K562 (cell line): ENCODE measurements at regions not wholly inside any gene's neighbourhood (a gene's known extent, or its start where the extent isn't known, plus 50 kb on each side); places are given as distances from the start of the nearest gene placed in this dataset.
A peak's percentile ranks its signal among the peaks of the same experiment; 100 is the strongest.

ENCODE experiments used
- ATF7 ChIP-seq: fragments of 450-650 bp; IDR thresholded peaks from 2 replicates; pipeline ENCODE4 v1.7.1; 2014; ENCODE audit warnings: mild to moderate bottlenecking, moderate library complexity
- HEY1 ChIP-seq: fragments of 250-450 bp; sonication (Bioruptor Pico); IDR thresholded peaks from 2 replicates; pipeline ENCODE4 v1.5.0; 2020; ENCODE audit warnings: mild to moderate bottlenecking, moderate library complexity, borderline replicate concordance
- MTF1 ChIP-seq: fragments of 250-450 bp; sonication (Bioruptor Pico); IDR thresholded peaks from 2 replicates; pipeline ENCODE4 v1.9.0; 2021; ENCODE audit warnings: moderate library complexity, mild to moderate bottlenecking, inconsistent platforms, borderline replicate concordance
- PHF8 ChIP-seq: fragments of 200-600 bp; sonication (generic); IDR thresholded peaks from 2 replicates; pipeline ENCODE4 v1.6.1; 2012; ENCODE audit warnings: mixed run types, mild to moderate bottlenecking, inconsistent platforms, low read length, moderate library complexity, borderline replicate concordance
- POU5F1 ChIP-seq: fragments of 150-350 bp; IDR thresholded peaks from 2 replicates; pipeline ENCODE4 v1.6.1; 2014; ENCODE audit warnings: borderline replicate concordance, low read length, low read depth, mild to moderate bottlenecking; ENCODE audit not compliant: partially characterized antibody
- SMC3 ChIP-seq: conservative IDR thresholded peaks from 2 replicates; pipeline ENCODE4 v1.6.1; 2011; ENCODE audit warnings: low read depth, low read length, improper control_type of control experiment; ENCODE audit not compliant: insufficient read depth
- ZNF224 ChIP-seq: sonication (generic); formaldehyde crosslinking; IDR thresholded peaks from 2 replicates; pipeline ENCODE4 v1.8.0; 2022; ENCODE audit warnings: mild to moderate bottlenecking, missing genetic modification reagents
- ZNF232 ChIP-seq: sonication (generic); formaldehyde crosslinking; IDR thresholded peaks from 2 replicates; pipeline ENCODE4 v1.8.0; 2022; ENCODE audit warnings: mild to moderate bottlenecking, missing genetic modification reagents
- ZNF41 ChIP-seq: fragments of 250-450 bp; sonication (Bioruptor Pico); conservative IDR thresholded peaks from 2 replicates; pipeline ENCODE4 v1.4.0; 2020; ENCODE audit warnings: mild to moderate bottlenecking
- ZNF586 ChIP-seq: fragments of 450-650 bp; formaldehyde crosslinking; conservative IDR thresholded peaks from 2 replicates; pipeline ENCODE4 v1.4.0; 2020; ENCODE audit warnings: mild to moderate bottlenecking, moderate library complexity
- ZNF785 ChIP-seq: fragments of 250-450 bp; sonication (Bioruptor Pico); IDR thresholded peaks from 2 replicates; pipeline ENCODE4 v1.4.0; 2020; ENCODE audit warnings: mild to moderate bottlenecking
- TF ChIP-seq, protein P1 (sequence below): fragments of 250-450 bp; sonication (Bioruptor Pico); IDR thresholded peaks from 2 replicates; pipeline ENCODE4 v1.6.1; 2021; ENCODE audit warnings: mild to moderate bottlenecking
- TF ChIP-seq, protein P2 (sequence below): fragments of 200-800 bp; sonication (Bioruptor generic); IDR thresholded peaks from 2 replicates; pipeline ENCODE4 v1.6.1; 2017; ENCODE audit warnings: missing genetic modification characterization, missing compliant biosample characterization
- TF ChIP-seq, protein P3 (sequence below): fragments of 250-450 bp; sonication (Bioruptor Pico); IDR thresholded peaks from 2 replicates; pipeline ENCODE4 v1.4.0; 2020; ENCODE audit warnings: mild to moderate bottlenecking, moderate library complexity, borderline replicate concordance
- TF ChIP-seq, protein P4 (sequence below): IDR thresholded peaks from 2 replicates; pipeline ENCODE4 v1.6.1; 2012; ENCODE audit warnings: low read depth, low read length, improper control_type of control experiment, borderline replicate concordance

GRCh38 chr6:27059621-27060425, 187.7 kb upstream of the PRSS16 start (continued):
- TF ChIP-seq, protein P1, sequence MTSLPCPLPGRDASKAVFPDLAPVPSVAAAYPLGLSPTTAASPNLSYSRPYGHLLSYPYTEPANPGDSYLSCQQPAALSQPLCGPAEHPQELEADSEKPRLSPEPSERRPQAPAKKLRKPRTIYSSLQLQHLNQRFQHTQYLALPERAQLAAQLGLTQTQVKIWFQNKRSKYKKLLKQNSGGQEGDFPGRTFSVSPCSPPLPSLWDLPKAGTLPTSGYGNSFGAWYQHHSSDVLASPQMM (CRISPR knock-in tag), result no peak
- TF ChIP-seq ZNF224 (CRISPR knock-in tag), result no peak
- TF ChIP-seq ZNF232 (CRISPR knock-in tag), result no peak
- no peak for TF ChIP-seq PHF8
- TF ChIP-seq ZNF785 (CRISPR knock-in tag), result no peak
- TF ChIP-seq ATF7, result no peak
- TF ChIP-seq HEY1, result no peak
- TF ChIP-seq, protein P2, sequence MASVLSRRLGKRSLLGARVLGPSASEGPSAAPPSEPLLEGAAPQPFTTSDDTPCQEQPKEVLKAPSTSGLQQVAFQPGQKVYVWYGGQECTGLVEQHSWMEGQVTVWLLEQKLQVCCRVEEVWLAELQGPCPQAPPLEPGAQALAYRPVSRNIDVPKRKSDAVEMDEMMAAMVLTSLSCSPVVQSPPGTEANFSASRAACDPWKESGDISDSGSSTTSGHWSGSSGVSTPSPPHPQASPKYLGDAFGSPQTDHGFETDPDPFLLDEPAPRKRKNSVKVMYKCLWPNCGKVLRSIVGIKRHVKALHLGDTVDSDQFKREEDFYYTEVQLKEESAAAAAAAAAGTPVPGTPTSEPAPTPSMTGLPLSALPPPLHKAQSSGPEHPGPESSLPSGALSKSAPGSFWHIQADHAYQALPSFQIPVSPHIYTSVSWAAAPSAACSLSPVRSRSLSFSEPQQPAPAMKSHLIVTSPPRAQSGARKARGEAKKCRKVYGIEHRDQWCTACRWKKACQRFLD (CRISPR knock-in tag), result peak; percentile 85
- TF ChIP-seq ZNF586, result no peak
- TF ChIP-seq POU5F1, result no peak
- no peak for TF ChIP-seq SMC3
- TF ChIP-seq ZNF41 (CRISPR knock-in tag), result peak; percentile 89
- TF ChIP-seq MTF1 (CRISPR knock-in tag), result no peak
- TF ChIP-seq, protein P3, sequence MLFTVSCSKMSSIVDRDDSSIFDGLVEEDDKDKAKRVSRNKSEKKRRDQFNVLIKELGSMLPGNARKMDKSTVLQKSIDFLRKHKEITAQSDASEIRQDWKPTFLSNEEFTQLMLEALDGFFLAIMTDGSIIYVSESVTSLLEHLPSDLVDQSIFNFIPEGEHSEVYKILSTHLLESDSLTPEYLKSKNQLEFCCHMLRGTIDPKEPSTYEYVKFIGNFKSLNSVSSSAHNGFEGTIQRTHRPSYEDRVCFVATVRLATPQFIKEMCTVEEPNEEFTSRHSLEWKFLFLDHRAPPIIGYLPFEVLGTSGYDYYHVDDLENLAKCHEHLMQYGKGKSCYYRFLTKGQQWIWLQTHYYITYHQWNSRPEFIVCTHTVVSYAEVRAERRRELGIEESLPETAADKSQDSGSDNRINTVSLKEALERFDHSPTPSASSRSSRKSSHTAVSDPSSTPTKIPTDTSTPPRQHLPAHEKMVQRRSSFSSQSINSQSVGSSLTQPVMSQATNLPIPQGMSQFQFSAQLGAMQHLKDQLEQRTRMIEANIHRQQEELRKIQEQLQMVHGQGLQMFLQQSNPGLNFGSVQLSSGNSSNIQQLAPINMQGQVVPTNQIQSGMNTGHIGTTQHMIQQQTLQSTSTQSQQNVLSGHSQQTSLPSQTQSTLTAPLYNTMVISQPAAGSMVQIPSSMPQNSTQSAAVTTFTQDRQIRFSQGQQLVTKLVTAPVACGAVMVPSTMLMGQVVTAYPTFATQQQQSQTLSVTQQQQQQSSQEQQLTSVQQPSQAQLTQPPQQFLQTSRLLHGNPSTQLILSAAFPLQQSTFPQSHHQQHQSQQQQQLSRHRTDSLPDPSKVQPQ (CRISPR knock-in tag), result no peak
- TF ChIP-seq, protein P4, sequence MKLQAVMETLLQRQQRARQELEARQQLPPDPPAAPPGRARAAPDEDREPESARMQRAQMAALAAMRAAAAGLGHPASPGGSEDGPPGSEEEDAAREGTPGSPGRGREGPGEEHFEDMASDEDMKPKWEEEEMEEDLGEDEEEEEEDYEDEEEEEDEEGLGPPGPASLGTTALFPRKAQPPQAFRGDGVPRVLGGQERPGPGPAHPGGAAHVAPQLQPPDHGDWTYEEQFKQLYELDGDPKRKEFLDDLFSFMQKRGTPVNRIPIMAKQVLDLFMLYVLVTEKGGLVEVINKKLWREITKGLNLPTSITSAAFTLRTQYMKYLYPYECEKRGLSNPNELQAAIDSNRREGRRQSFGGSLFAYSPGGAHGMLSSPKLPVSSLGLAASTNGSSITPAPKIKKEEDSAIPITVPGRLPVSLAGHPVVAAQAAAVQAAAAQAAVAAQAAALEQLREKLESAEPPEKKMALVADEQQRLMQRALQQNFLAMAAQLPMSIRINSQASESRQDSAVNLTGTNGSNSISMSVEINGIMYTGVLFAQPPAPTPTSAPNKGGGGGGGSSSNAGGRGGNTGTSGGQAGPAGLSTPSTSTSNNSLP, result no peak
